Activated gamma-delta T cell treated with anti-CD3 and anti-CD28 coated beads, Interleukin-2, amount 50 U/mL, for 16 hours (primary cell): ENCODE measurements at regions not wholly inside any gene's neighbourhood (a gene's known extent, or its start where the extent isn't known, plus 50 kb on each side); places are given as distances from the start of the nearest gene placed in this dataset.
"Not testable (repeated sequence)": the region's sequence is repeated elsewhere in the genome, so short reads cannot be mapped to it uniquely, and the experiment has no call there.

ENCODE experiments used
- DNase-seq: peaks from one replicate; pipeline ENCODE4 v3.0.0-alpha.2; 2020; ENCODE audit warnings: low read depth

- DNase-seq, result no peak
Measured at GRCh38 chr4:24368801-24369200, 215.6 kb downstream of the DHX15 start.

- DNase-seq, result no peak
Measured at GRCh38 chr4:24364852-24365251, 219.5 kb downstream of the DHX15 start.

GRCh38 chr4:24364249-24364648, 220.1 kb downstream of the DHX15 start:
- no peak for DNase-seq

- no peak for DNase-seq
Measured at GRCh38 chr4:24363751-24364150, 220.6 kb downstream of the DHX15 start.

GRCh38 chr4:24352112-24352511, 232.2 kb downstream of the DHX15 start:
- no peak for DNase-seq

GRCh38 chr4:24349168-24349996, 235.0 kb downstream of the DHX15 start:
- not testable (repeated sequence) for DNase-seq

GRCh38 chr4:24339260-24339659, 245.1 kb downstream of the DHX15 start:
- no peak for DNase-seq

GRCh38 chr4:24337451-24338190, 246.7 kb downstream of the DHX15 start:
- DNase-seq, result no peak

- DNase-seq, result no peak
Measured at GRCh38 chr4:24335616-24336015, 248.7 kb downstream of the DHX15 start.

- no peak for DNase-seq
Measured at GRCh38 chr4:24334906-24335305, 249.4 kb downstream of the DHX15 start.

GRCh38 chr4:24330573-24330972, 253.8 kb downstream of the DHX15 start:
- DNase-seq, result no peak

- DNase-seq, result no peak
Measured at GRCh38 chr4:24330172-24330571, 254.2 kb downstream of the DHX15 start.

GRCh38 chr4:24328711-24329110, 255.6 kb downstream of the DHX15 start:
- DNase-seq, result no peak

GRCh38 chr4:24328310-24328709, 256.0 kb downstream of the DHX15 start:
- DNase-seq, result no peak

GRCh38 chr4:24322995-24323394, 261.4 kb downstream of the DHX15 start:
- no peak for DNase-seq

- no peak for DNase-seq
Measured at GRCh38 chr4:24322511-24322910, 261.8 kb downstream of the DHX15 start.

- DNase-seq, result no peak
Measured at GRCh38 chr4:24321616-24322015, 262.7 kb downstream of the DHX15 start.

GRCh38 chr4:24321131-24321530, 263.2 kb downstream of the DHX15 start:
- DNase-seq, result no peak

GRCh38 chr4:24319387-24319786, 265.0 kb downstream of the DHX15 start:
- DNase-seq, result no peak

- DNase-seq, result no peak
Measured at GRCh38 chr4:24315056-24315455, 269.3 kb downstream of the DHX15 start.

GRCh38 chr4:24312261-24312913, 272.0 kb downstream of the DHX15 start:
- no peak for DNase-seq

GRCh38 chr4:24303926-24304325, 280.4 kb downstream of the DHX15 start:
- no peak for DNase-seq

- DNase-seq, result no peak
Measured at GRCh38 chr4:24298911-24299310, 285.4 kb downstream of the DHX15 start.
